ENCODE measurements at regions not wholly inside any gene's neighbourhood (a gene's known extent, or its start where the extent isn't known, plus 50 kb on each side); places are given as distances from the start of the nearest gene placed in this dataset.

DNA sequence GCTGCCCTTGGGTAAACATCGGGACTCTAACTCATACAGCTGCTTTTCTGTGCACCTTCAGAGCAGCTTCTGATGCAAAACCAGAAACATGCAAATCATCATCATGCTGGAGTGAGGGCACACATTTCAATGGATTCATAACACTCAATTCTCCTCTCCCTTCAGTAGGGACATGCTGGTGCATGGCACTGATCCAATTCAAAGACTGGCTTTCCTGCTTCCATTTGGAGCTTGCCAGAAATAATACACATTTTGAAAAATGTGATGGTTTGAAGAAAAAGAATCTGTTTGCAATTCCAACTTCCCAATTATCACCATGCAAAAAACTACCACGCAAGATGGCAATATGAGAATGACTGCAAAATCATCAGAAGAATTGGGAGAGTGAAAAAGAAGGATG, 65.2 kb upstream of the PDE10A start:
- DNase-seq, result no peak
- Histone ChIP-seq H3K36me3 (no peaks in the 10 kb centered on the region), H3K4me3 (no peak overlapping the region), H3K27me3 (no peaks in the 10 kb centered on the region), H3K27ac (no peak overlapping the region), H3K4me1 (no peaks in the 10 kb centered on the region), H3K9ac (ENCODE audit: low read depth in 2 of 2, low read length in 2 of 2) (no peak overlapping the region), H3K9me3 (no peaks in the 10 kb centered on the region)
- TF ChIP-seq, protein P1, sequence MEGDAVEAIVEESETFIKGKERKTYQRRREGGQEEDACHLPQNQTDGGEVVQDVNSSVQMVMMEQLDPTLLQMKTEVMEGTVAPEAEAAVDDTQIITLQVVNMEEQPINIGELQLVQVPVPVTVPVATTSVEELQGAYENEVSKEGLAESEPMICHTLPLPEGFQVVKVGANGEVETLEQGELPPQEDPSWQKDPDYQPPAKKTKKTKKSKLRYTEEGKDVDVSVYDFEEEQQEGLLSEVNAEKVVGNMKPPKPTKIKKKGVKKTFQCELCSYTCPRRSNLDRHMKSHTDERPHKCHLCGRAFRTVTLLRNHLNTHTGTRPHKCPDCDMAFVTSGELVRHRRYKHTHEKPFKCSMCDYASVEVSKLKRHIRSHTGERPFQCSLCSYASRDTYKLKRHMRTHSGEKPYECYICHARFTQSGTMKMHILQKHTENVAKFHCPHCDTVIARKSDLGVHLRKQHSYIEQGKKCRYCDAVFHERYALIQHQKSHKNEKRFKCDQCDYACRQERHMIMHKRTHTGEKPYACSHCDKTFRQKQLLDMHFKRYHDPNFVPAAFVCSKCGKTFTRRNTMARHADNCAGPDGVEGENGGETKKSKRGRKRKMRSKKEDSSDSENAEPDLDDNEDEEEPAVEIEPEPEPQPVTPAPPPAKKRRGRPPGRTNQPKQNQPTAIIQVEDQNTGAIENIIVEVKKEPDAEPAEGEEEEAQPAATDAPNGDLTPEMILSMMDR (IDR thresholded peaks at IDR 0.05), result no peak
- intact Hi-C loops (cut with DNase I), result loop anchor here (2.0 to 10.0 kb wide), 2 partner anchors 123 to 377 kb away; no protein-coding TSS in a partner anchor

DNA sequence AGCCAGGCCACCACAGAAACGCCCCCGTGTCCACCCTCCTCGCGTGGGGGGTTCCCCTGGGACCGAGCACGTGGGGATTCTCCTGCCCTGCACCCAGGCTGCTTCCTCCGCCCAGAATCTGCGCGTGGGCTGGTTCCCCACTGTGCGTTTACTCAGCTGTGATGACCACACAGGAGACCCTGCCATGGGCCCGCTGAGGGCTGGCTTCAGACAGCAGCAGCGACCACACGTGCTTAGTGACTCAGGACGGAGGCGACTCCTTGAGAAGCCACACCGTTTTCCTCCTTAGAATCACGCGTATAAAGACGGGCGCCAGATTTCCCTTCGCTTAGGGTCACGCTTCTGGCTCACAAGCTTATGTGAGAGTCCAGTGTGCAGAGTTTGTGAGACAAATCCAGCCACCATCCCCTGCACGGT, 63.9 kb upstream of the PDE10A start:
- Histone ChIP-seq H3K36me3 (no peaks in the 10 kb centered on the region), H3K4me3 (no peak overlapping the region), H3K27ac (no peak overlapping the region), H3K9me3 (no peaks in the 10 kb centered on the region), H3K9ac (ENCODE audit: low read depth in 2 of 2, low read length in 2 of 2) (no peak overlapping the region), H3K4me1 (no peaks in the 10 kb centered on the region), H3K27me3 (no peaks in the 10 kb centered on the region)
- TF ChIP-seq, protein P1 (IDR thresholded peaks at IDR 0.05), result no peak
- intact Hi-C loops (cut with DNase I), result loop anchor here (10.0 kb wide), 1 partner anchor 378 kb away; no protein-coding TSS in a partner anchor
- no peak for DNase-seq

DNA sequence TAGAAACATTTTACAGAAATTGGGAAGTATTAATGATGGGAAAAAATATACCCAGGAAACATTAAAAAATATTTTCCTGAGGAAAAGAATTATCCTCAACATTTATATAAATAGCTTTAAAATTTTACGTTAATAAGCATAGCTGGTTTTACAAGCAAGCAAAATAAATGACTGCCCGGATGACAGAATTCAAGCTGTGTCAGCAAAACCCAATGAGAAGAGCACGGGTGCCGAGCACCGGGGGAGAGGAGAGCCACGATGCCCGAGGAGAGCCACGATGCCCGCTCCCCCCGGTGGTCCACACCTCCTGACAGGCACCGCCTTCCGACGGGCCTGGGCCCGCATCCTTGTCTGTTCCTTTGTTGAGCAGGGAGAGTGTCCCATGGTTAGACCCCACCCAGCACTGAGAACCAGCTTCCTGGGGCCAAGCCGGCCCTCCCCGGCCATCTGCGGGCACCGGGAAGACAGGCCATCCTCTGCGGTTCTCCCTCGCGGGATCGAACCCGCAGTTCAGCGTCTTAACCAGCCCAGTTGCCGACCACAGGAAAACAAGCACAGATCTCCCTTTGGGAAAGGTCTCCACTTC, 63.3 kb upstream of the PDE10A start:
- Histone ChIP-seq H3K4me3 (no peak overlapping the region), H3K36me3 (no peaks in the 10 kb centered on the region), H3K4me1 (no peaks in the 10 kb centered on the region), H3K27ac (no peak overlapping the region), H3K9me3 (no peaks in the 10 kb centered on the region), H3K27me3 (no peaks in the 10 kb centered on the region), H3K9ac (ENCODE audit: low read depth in 2 of 2, low read length in 2 of 2) (no peak overlapping the region)
- no peak for DNase-seq
- intact Hi-C loops (cut with DNase I), result loop anchor here (10.0 kb wide), 1 partner anchor 378 kb away; no protein-coding TSS in a partner anchor
- TF ChIP-seq, protein P1 (IDR thresholded peaks at IDR 0.05), result no peak

DNA sequence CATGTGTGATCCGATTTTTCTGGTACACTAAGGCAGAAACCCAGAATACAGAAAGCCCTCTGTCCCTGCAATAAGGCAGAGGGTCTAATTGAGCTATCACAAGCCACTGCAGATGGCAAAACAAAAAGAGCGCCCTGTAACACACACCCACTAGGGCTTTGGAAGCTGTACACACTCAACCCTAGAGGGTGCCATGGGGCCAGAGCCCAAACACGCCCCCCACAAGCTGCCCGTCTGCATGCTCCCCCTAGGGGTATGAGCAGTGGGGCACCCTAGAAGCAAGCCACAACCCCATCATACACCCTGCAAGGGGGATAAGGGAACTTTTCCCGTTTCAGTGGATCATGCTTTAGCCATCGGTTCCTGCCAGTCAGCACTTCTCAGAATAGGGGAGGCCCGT, 62.2 kb upstream of the PDE10A start:
- Histone ChIP-seq H3K27me3 (no peaks in the 10 kb centered on the region), H3K27ac (no peak overlapping the region), H3K9me3 (no peaks in the 10 kb centered on the region), H3K4me1 (no peaks in the 10 kb centered on the region), H3K36me3 (no peaks in the 10 kb centered on the region), H3K9ac (ENCODE audit: low read depth in 2 of 2, low read length in 2 of 2) (no peak overlapping the region), H3K4me3 (no peak overlapping the region)
- DNase-seq, result no peak
- TF ChIP-seq, protein P1 (IDR thresholded peaks at IDR 0.05), result no peak
- intact Hi-C loops (cut with DNase I), result loop anchor here (10.0 kb wide), 1 partner anchor 380 kb away; no protein-coding TSS in a partner anchor

DNA sequence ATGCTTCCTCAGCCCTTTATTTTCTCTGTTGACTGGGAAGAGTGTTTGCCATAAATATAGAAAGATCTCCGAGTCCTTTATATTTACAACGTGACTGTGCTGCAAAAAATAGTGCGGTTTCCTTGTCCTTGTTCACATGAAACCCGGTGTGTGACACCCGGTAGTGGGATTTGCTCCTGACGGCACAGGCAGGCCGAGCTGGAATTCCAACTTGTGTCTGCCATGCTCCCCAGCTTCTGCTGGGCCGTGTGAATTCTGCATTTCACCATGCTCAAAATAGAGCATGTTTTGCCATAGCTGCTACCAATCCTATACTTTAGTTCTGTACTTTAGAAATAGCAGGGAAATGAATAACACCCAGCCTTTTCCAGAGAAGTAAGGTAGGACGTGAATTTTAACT, 60.3 kb upstream of the PDE10A start:
- H3K27ac ChIP-seq, result no peak overlapping the region
- intact Hi-C loops (cut with DNase I), result loop anchor here (10.0 kb wide), 1 partner anchor 381 kb away; no protein-coding TSS in a partner anchor
- TF ChIP-seq, protein P1 (IDR thresholded peaks at IDR 0.05), result no peak
- no peak overlapping the region for H3K9ac ChIP-seq (ENCODE audit: low read depth in 2 of 2, low read length in 2 of 2)
- no peak overlapping the region for H3K4me3 ChIP-seq
- no peak for DNase-seq
- H3K36me3 ChIP-seq, result no peaks in the 10 kb centered on the region
- no peaks in the 10 kb centered on the region for H3K9me3 ChIP-seq
- no peaks in the 10 kb centered on the region for H3K27me3 ChIP-seq
- no peaks in the 10 kb centered on the region for H3K4me1 ChIP-seq

Measured in colonic mucosa (tissue), 4 donors.